ENCODE measurements at regions not wholly inside any gene's neighbourhood (a gene's known extent, or its start where the extent isn't known, plus 50 kb on each side); places are given as distances from the start of the nearest gene placed in this dataset.

GRCh38 chr12:93145086-93145485 is 216.0 kb upstream of the EEA1 start:
- no peak overlapping the region for H3K9ac ChIP-seq (ENCODE audit: insufficient read depth, low read length)
- no peaks in the 10 kb centered on the region for H3K27me3 ChIP-seq (ENCODE audit: control insufficient read depth, insufficient read depth, low read length)
- H4K20me1 ChIP-seq (ENCODE audit: control insufficient read depth, extremely low read depth, insufficient read depth, low read length) = no peaks in the 10 kb centered on the region
- no peak for DNase-seq (ENCODE audit: low read depth in 2 of 2)
- no peaks in the 10 kb centered on the region for H3K79me2 ChIP-seq (ENCODE audit: control insufficient read depth, insufficient read depth, low read length)
- H2AFZ ChIP-seq (ENCODE audit: low read length) = no peak overlapping the region
- H3K27ac ChIP-seq (ENCODE audit: insufficient read depth, low read length) = no peak overlapping the region
- no peaks in the 10 kb centered on the region for H3K4me1 ChIP-seq (ENCODE audit: control insufficient read depth, extremely low read depth, insufficient read depth, low read length)
- no peaks in the 10 kb centered on the region for H3K36me3 ChIP-seq (ENCODE audit: control insufficient read depth, insufficient read depth, low read length)
- H3K4me2 ChIP-seq (ENCODE audit: extremely low read depth, insufficient read depth, low read length) = no peak overlapping the region
- no peak overlapping the region for H3K4me3 ChIP-seq (replicated peaks in 1 of 4; ENCODE audit: control extremely low read depth in 1 of 4, insufficient read depth in 1 of 4, low read depth in 3 of 4, low read length in 4 of 4)
- TF ChIP-seq CTCF (conservative IDR thresholded peaks at IDR 0.05 in 1 of 2, IDR thresholded peaks at IDR 0.05 in 1 of 2; ENCODE audit: low read depth in 1 of 2, low read length in 2 of 2) = no peak
- no peak for TF ChIP-seq EZH2 (IDR thresholded peaks at IDR 0.05; ENCODE audit: low read length, missing control alignments)
- no peaks in the 10 kb centered on the region for H3K9me3 ChIP-seq (ENCODE audit: control insufficient read depth, insufficient read depth, low read depth, low read length)

- H2AFZ ChIP-seq (ENCODE audit: low read length) = no peak overlapping the region
- H3K4me1 ChIP-seq (ENCODE audit: control insufficient read depth, extremely low read depth, insufficient read depth, low read length) = no peaks in the 10 kb centered on the region
- no peaks in the 10 kb centered on the region for H3K27me3 ChIP-seq (ENCODE audit: control insufficient read depth, insufficient read depth, low read length)
- H3K4me2 ChIP-seq (ENCODE audit: extremely low read depth, insufficient read depth, low read length) = no peak overlapping the region
- TF ChIP-seq EZH2 (IDR thresholded peaks at IDR 0.05; ENCODE audit: low read length, missing control alignments) (no peak), CTCF (conservative IDR thresholded peaks at IDR 0.05 in 1 of 2, IDR thresholded peaks at IDR 0.05 in 1 of 2; ENCODE audit: low read depth in 1 of 2, low read length in 2 of 2) (no peak)
- H3K9me3 ChIP-seq (ENCODE audit: control insufficient read depth, insufficient read depth, low read depth, low read length) = no peaks in the 10 kb centered on the region
- DNase-seq (ENCODE audit: low read depth in 2 of 2) = peak; percentile 63 to 72
- no peaks in the 10 kb centered on the region for H4K20me1 ChIP-seq (ENCODE audit: control insufficient read depth, extremely low read depth, insufficient read depth, low read length)
- H3K36me3 ChIP-seq (ENCODE audit: control insufficient read depth, insufficient read depth, low read length) = no peaks in the 10 kb centered on the region
- H3K27ac ChIP-seq (ENCODE audit: insufficient read depth, low read length) = no peak overlapping the region
- H3K9ac ChIP-seq (ENCODE audit: insufficient read depth, low read length) = no peak overlapping the region
- no peak overlapping the region for H3K4me3 ChIP-seq (replicated peaks in 1 of 4; ENCODE audit: control extremely low read depth in 1 of 4, insufficient read depth in 1 of 4, low read depth in 3 of 4, low read length in 4 of 4)
- no peaks in the 10 kb centered on the region for H3K79me2 ChIP-seq (ENCODE audit: control insufficient read depth, insufficient read depth, low read length)
Observed at GRCh38 chr12:93146263-93146939, 217.3 kb upstream of the EEA1 start.

GRCh38 chr12:93146970-93147369 is 217.9 kb upstream of the EEA1 start:
- Histone ChIP-seq H2AFZ (ENCODE audit: low read length) (no peak overlapping the region), H3K27ac (ENCODE audit: insufficient read depth, low read length) (no peak overlapping the region), H4K20me1 (ENCODE audit: control insufficient read depth, extremely low read depth, insufficient read depth, low read length) (no peaks in the 10 kb centered on the region), H3K9ac (ENCODE audit: insufficient read depth, low read length) (no peak overlapping the region), H3K36me3 (ENCODE audit: control insufficient read depth, insufficient read depth, low read length) (no peaks in the 10 kb centered on the region), H3K4me2 (ENCODE audit: extremely low read depth, insufficient read depth, low read length) (no peak overlapping the region), H3K27me3 (ENCODE audit: control insufficient read depth, insufficient read depth, low read length) (no peaks in the 10 kb centered on the region), H3K4me1 (ENCODE audit: control insufficient read depth, extremely low read depth, insufficient read depth, low read length) (no peaks in the 10 kb centered on the region), H3K79me2 (ENCODE audit: control insufficient read depth, insufficient read depth, low read length) (no peaks in the 10 kb centered on the region), H3K4me3 (replicated peaks in 1 of 4; ENCODE audit: control extremely low read depth in 1 of 4, insufficient read depth in 1 of 4, low read depth in 3 of 4, low read length in 4 of 4) (no peak overlapping the region), H3K9me3 (ENCODE audit: control insufficient read depth, insufficient read depth, low read depth, low read length) (no peaks in the 10 kb centered on the region)
- no peak for DNase-seq (ENCODE audit: low read depth in 2 of 2)
- TF ChIP-seq CTCF (conservative IDR thresholded peaks at IDR 0.05 in 1 of 2, IDR thresholded peaks at IDR 0.05 in 1 of 2; ENCODE audit: low read depth in 1 of 2, low read length in 2 of 2) (no peak), EZH2 (IDR thresholded peaks at IDR 0.05; ENCODE audit: low read length, missing control alignments) (no peak)
